ENCODE measurements at regions not wholly inside any gene's neighbourhood (a gene's known extent, or its start where the extent isn't known, plus 50 kb on each side); places are given as distances from the start of the nearest gene placed in this dataset.

DNA sequence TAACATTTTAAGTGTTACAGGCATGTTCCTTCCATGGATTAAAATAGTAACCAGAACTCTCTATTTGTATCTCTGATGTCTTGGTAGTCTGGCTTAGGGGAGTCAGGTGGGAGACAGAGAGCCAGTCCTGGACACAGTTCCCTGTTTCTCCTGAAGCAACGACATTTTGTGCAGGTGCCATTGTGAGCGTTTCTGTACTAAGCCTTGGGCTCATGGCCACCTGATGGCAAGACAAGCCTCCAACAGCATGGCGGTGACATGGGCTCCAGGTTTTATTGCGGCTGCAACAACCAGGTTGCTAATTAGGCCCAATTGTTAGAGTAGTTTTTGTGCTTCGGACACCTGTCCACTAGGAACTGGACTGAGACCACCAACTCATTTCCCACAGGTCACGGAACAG lies 105.3 kb downstream of the PRDM13 start:
- TF ChIP-seq ELF4 (IDR thresholded peaks at IDR 0.05) (no peak), SP1 (IDR thresholded peaks at IDR 0.05) (no peak), NFRKB (IDR thresholded peaks at IDR 0.05) (no peak), SUZ12 (IDR thresholded peaks at IDR 0.05) (no peak), FOXK2 (IDR thresholded peaks at IDR 0.05) (no peak), LEF1 (IDR thresholded peaks at IDR 0.05; ENCODE audit: borderline replicate concordance) (no peak), L3MBTL2 (conservative IDR thresholded peaks at IDR 0.05) (no peak), FOXM1 (IDR thresholded peaks at IDR 0.05; ENCODE audit: borderline replicate concordance) (no peak), CTBP1 (IDR thresholded peaks at IDR 0.05; ENCODE audit: borderline replicate concordance) (no peak), TARDBP (IDR thresholded peaks at IDR 0.05) (no peak), BHLHE40 (IDR thresholded peaks at IDR 0.05; ENCODE audit: borderline replicate concordance) (no peak)

Data from HEK293T (cell line).